Activated CD4-positive, alpha-beta T cell treated with anti-CD3 and anti-CD28 coated beads, Interleukin-2, amount 10 ng/mL, durations not matched to agents 7 days and 5 days (primary cell): ENCODE measurements at regions not wholly inside any gene's neighbourhood (a gene's known extent, or its start where the extent isn't known, plus 50 kb on each side); places are given as distances from the start of the nearest gene placed in this dataset.

Experiments
- CTCF ChIA-PET: fragments of 350-600 bp; sonication (Branson Sonifier 250); formaldehyde crosslinking; loops from one replicate; lab custom pipeline; 2021; ENCODE audit warnings: antibody characterized with exemption; lab: Charles Lee
- POLR2A ChIA-PET: fragments of 350-600 bp; sonication (Branson Sonifier 250); formaldehyde crosslinking; loops from one replicate; lab custom pipeline; 2021; ENCODE audit warnings: antibody characterized with exemption; lab: Charles Lee
- DNase-seq: peaks from one replicate; pipeline ENCODE4 v3.0.0-alpha.2; 2020
- H3K27ac Mint-ChIP-seq: one replicate; pipeline ENCODE4 v1.8.0; 2021; ENCODE audit warnings: mild to moderate bottlenecking, moderate library complexity, mixed read lengths
- H3K27me3 Mint-ChIP-seq: one replicate; pipeline ENCODE4 v1.8.0; 2021; ENCODE audit warnings: mixed read lengths
- H3K36me3 Mint-ChIP-seq: one replicate; pipeline ENCODE4 v1.8.0; 2021; ENCODE audit warnings: low read depth, mixed read lengths
- H3K4me1 Mint-ChIP-seq: one replicate; pipeline ENCODE4 v1.8.0; 2021; ENCODE audit warnings: mixed read lengths
- H3K4me3 Mint-ChIP-seq: one replicate; pipeline ENCODE4 v1.8.0; 2021; ENCODE audit warnings: mild to moderate bottlenecking, moderate library complexity, mixed read lengths
- H3K9me3 Mint-ChIP-seq: one replicate; pipeline ENCODE4 v1.8.0; 2021; ENCODE audit warnings: mixed read lengths

DNA sequence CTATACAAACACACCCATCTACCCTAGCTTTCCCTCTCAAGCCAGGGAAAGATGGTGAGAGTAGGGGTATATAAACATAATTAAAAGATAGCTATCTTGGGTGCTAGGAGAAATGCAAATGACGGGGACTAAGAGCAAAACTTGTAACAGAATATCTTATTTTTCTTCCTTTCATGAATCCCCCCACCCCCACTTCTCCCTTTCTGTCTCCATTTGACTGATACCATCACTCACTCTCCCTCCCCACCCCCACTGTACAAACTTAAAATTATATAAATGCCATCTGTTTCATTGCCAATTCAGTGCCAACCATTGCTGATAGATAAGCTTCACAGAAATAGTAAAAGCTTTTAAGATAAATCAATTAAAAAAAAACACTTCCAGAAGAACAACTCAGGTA, 268.6 kb downstream of the SLC6A15 start:
- no peaks in the 10 kb centered on the region for H3K4me1 Mint-ChIP-seq
- POLR2A ChIA-PET: no interaction called here
- no peaks in the 10 kb centered on the region for H3K27me3 Mint-ChIP-seq
- H3K4me3 Mint-ChIP-seq: no peak overlapping the region
- no peak overlapping the region for H3K27ac Mint-ChIP-seq
- CTCF ChIA-PET: no interaction called here
- no peak for DNase-seq
- H3K9me3 Mint-ChIP-seq: no peaks in the 10 kb centered on the region
- no peaks in the 10 kb centered on the region for H3K36me3 Mint-ChIP-seq

DNA sequence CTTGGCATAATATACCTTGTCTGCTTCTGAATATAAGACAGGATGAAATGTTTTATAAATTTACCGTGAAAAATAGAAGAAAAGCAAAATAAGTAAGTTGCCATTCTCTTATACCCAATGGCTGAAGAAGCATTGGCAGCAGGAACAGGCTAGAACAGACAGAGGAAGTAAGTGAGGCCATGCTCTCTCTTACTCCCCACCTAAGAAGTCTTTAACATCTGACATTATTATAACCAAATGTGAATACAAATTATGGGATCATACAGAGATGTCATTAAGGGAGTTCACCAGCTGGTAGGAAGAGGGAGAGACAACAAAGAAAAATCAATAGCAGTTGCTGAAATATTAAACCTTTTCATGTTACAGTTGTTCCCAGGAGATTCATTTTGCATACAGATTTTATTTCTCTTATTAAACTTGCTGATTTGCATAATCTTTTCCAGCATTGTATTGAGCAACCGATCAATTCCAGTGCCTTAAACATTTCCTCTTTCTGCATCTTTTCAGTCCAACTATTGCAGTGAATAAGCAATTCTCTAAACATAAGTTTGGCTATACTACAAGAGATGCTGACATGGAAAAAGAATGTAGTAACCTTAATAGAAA, 270.6 kb downstream of the SLC6A15 start:
- no peaks in the 10 kb centered on the region for H3K36me3 Mint-ChIP-seq
- H3K27ac Mint-ChIP-seq: no peak overlapping the region
- no peak for DNase-seq
- no peaks in the 10 kb centered on the region for H3K4me1 Mint-ChIP-seq
- H3K27me3 Mint-ChIP-seq: no peaks in the 10 kb centered on the region
- POLR2A ChIA-PET: no interaction called here
- CTCF ChIA-PET: interaction anchor here (0.7 kb wide), 1 partner anchor 602 kb away, joined by 3 read pairs; no protein-coding TSS in a partner anchor
- H3K4me3 Mint-ChIP-seq: no peak overlapping the region
- no peaks in the 10 kb centered on the region for H3K9me3 Mint-ChIP-seq

DNA sequence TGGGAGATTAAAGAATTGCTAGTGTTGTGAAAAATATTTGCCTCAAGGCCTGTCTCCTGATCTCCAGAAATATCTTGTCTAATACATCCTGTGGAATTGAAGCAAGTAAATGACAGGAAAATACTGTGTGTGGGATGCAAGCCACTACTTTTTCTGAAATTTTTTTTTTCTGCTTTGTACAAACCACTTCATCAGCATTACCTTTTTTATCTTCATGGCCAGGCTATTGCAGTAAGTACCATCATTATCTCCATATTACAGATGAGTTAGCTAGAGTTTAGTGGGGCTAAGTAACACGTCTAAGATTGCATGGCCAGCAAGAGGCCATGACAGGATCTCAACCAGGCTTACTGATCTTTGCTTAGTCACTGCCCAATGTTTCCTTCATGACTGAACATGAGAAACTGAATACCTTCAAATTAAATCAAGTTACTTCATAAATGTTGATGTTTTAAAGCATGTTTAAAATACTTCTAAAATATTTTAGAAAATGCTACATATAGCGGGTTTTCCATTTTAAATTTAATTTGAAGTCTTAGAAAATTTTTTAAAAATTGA, 273.7 kb downstream of the SLC6A15 start:
- DNase-seq: no peak

DNA sequence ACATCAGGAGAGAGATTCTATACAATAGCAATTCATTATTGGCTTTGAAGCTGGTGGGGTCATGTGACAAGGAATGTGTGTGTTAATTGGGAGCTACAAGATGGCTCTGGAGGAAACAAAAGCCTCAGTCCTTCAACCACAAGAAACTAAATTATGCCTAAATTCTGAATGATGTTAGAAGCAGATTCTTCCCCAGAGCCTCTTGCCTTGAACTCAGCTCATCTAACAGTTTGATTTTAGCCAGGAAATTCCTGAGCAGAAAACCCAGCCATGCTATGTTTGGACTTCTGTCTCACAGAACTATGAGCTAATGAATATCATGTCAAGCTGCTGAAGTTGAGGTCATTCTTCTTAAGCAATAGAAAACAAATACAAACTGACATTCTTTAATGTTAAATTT, 274.7 kb downstream of the SLC6A15 start:
- POLR2A ChIA-PET: no interaction called here
- CTCF ChIA-PET: no interaction called here
- Mint-ChIP-seq H3K27me3 (no peaks in the 10 kb centered on the region), H3K27ac (no peak overlapping the region), H3K9me3 (no peaks in the 10 kb centered on the region), H3K4me1 (no peaks in the 10 kb centered on the region), H3K4me3 (no peak overlapping the region), H3K36me3 (no peaks in the 10 kb centered on the region)
- no peak for DNase-seq

More for the DNA sequence above, 273.7 kb downstream of the SLC6A15 start:
- H3K4me1 Mint-ChIP-seq: no peaks in the 10 kb centered on the region
- H3K36me3 Mint-ChIP-seq: no peaks in the 10 kb centered on the region
- H3K27ac Mint-ChIP-seq: no peak overlapping the region
- H3K9me3 Mint-ChIP-seq: no peaks in the 10 kb centered on the region
- CTCF ChIA-PET: no interaction called here
- POLR2A ChIA-PET: no interaction called here
- H3K27me3 Mint-ChIP-seq: no peaks in the 10 kb centered on the region
- no peak overlapping the region for H3K4me3 Mint-ChIP-seq

DNA sequence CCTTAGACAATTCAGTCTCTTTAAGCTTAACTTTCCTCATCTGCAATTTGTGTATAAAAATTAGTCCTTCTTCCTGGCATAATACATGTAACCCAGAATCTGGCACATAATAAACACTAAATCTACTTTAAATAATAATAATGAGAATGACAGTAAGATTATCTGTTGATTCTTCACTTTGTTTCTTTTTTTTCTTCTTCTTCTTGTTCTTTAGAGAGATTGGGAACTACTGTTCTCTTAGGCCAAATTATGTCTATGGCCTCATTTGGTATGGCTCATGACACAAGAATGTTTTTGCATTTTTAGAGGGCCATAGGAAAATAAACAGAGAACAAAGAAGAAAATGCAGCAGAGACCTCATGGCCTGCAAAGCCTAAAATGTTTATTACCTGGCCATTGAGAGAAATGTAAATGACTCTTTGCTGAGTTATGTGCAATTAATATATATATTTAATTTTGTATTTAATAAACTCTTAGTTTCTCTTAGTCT, 275.8 kb downstream of the SLC6A15 start:
- H3K36me3 Mint-ChIP-seq: no peaks in the 10 kb centered on the region
- H3K4me1 Mint-ChIP-seq: no peaks in the 10 kb centered on the region
- ChIA-PET POLR2A (no interaction called here), CTCF (no interaction called here)
- no peak overlapping the region for H3K4me3 Mint-ChIP-seq
- DNase-seq: no peak
- no peaks in the 10 kb centered on the region for H3K9me3 Mint-ChIP-seq
- no peak overlapping the region for H3K27ac Mint-ChIP-seq
- no peaks in the 10 kb centered on the region for H3K27me3 Mint-ChIP-seq

DNA sequence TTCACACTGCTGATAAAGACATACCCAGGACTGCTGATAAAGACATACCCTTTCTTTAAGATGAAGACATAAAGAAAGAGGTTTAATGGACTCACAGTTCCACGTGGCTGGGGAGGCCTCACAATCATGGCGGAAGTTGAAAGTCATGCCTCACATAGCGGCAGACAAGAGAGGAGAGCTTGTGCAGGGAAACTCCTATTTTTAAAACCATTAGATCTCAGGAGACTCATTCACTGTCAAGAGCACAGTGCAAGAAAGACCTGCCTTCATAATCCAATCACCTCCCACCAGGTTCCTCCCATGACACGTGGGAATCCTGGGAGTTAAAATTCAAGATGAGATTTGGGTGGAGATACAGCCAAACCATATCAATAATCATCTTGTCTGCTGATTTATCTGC, 278.1 kb downstream of the SLC6A15 start:
- no peaks in the 10 kb centered on the region for H3K9me3 Mint-ChIP-seq
- no peak overlapping the region for H3K4me3 Mint-ChIP-seq
- ChIA-PET CTCF (no interaction called here), POLR2A (no interaction called here)
- DNase-seq: no peak
- no peaks in the 10 kb centered on the region for H3K4me1 Mint-ChIP-seq
- H3K36me3 Mint-ChIP-seq: no peaks in the 10 kb centered on the region
- no peak overlapping the region for H3K27ac Mint-ChIP-seq
- no peaks in the 10 kb centered on the region for H3K27me3 Mint-ChIP-seq

DNA sequence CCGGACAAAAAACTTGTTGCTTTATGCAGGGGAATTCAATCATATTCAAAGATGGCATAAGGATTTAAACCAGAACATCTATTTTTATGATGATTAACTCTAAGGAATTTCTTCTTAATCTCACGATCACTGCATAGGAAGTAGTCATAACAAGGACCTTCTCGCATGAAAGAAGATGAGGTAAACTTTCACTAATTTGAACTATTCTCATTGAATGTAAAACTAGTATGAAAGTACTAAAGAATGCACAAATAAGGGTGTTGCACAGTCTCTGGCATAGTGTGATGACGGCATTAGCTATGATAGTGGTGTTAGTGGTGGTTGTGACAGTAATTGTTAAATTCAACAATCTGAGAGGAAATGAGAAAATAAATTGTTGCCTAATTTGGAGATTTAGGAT, 280.0 kb downstream of the SLC6A15 start:
- H3K36me3 Mint-ChIP-seq: no peaks in the 10 kb centered on the region
- H3K27me3 Mint-ChIP-seq: no peaks in the 10 kb centered on the region
- no peak overlapping the region for H3K27ac Mint-ChIP-seq
- CTCF ChIA-PET: no interaction called here
- H3K4me3 Mint-ChIP-seq: no peak overlapping the region
- no peaks in the 10 kb centered on the region for H3K9me3 Mint-ChIP-seq
- POLR2A ChIA-PET: no interaction called here
- no peaks in the 10 kb centered on the region for H3K4me1 Mint-ChIP-seq
- DNase-seq: no peak

DNA sequence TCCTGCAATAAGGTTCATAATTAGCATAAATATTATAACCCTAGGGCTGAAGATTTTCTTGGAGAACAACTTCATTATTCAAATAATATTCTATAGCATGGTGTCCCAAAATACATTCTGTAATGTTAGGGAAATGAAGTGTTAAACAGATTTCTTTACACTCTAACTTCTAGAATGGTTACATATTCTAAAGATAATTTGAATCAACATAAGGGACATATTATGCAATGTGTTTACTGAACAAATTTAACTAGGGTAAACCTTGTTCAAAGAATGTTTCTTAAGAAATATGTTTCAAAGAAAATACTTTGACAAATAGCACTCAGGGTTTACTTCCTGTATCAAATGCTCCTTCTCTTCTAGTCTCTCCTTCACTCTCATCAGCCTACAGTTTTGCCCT, 281.6 kb downstream of the SLC6A15 start:
- Mint-ChIP-seq H3K4me3 (no peak overlapping the region), H3K4me1 (no peaks in the 10 kb centered on the region), H3K36me3 (no peaks in the 10 kb centered on the region), H3K9me3 (no peaks in the 10 kb centered on the region), H3K27me3 (no peaks in the 10 kb centered on the region), H3K27ac (no peak overlapping the region)
- no peak for DNase-seq
- ChIA-PET CTCF (no interaction called here), POLR2A (no interaction called here)

DNA sequence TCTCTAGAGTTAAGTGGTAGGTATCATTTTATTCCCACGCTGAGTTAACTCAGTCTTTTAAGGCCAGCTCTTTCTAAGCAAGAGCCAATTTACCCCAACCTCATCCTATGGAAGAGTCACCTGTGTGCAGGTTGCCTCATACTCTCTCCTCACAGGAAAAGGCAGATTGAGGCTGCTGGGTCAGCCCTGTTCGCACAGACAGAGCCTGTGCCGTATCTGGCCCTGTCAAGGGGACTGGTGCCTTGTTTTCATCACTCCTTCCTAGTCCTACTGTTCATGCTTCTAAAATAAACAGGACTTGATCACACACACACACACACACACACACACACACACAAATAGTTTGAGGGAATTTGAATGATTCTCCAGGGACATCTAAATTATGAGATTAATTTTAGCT, 285.0 kb downstream of the SLC6A15 start:
- Mint-ChIP-seq H3K4me3 (no peak overlapping the region), H3K4me1 (no peaks in the 10 kb centered on the region), H3K9me3 (no peaks in the 10 kb centered on the region), H3K27me3 (no peaks in the 10 kb centered on the region), H3K36me3 (no peaks in the 10 kb centered on the region), H3K27ac (no peak overlapping the region)
- DNase-seq: no peak
- CTCF ChIA-PET: no interaction called here
- POLR2A ChIA-PET: no interaction called here

DNA sequence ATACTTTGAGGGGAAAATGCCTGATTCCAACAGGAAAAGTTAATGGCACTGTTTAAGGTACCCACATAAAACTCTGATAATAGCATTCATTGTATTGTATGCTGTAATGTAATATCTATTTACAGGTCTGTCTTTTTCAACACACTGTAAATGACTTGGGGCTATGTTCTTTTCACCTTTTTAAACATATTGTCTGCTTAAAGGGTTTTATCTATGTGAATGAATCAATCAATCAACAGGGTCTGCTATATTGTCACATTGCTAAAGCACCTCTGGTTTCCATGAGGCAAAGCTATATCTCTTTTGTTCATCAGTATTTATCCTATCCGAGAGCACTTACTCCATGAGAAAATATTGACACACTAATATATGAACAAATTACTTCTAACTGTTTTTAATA, 288.0 kb downstream of the SLC6A15 start:
- no peak for DNase-seq
- H3K9me3 Mint-ChIP-seq: no peaks in the 10 kb centered on the region
- H3K4me3 Mint-ChIP-seq: no peak overlapping the region
- POLR2A ChIA-PET: no interaction called here
- H3K27me3 Mint-ChIP-seq: no peaks in the 10 kb centered on the region
- H3K4me1 Mint-ChIP-seq: no peaks in the 10 kb centered on the region
- CTCF ChIA-PET: no interaction called here
- H3K36me3 Mint-ChIP-seq: no peaks in the 10 kb centered on the region
- H3K27ac Mint-ChIP-seq: no peak overlapping the region

DNA sequence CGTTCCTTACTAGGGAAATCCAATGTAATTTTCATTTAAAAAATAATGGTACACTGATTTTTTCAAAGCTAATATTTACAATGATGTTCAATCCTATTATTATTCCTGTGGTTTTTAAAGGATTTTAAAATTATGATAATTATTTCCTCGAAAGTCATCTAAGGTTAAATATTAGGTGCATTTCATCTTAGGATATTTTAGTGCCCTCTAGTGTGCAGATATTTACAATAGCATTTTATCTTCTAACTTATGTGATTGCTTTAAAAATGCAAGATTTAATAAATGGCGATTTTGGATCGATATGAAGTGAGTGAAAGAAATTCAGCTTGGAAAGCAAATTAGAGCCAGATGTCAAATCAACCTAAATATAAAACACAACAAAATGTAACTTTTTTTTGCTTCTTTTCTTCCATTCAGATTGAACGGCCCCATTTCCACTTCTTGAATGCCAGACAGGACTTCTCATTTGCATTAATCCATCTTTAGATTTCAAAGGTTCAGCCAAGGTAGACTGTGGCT, 293.5 kb downstream of the SLC6A15 start:
- Mint-ChIP-seq H3K36me3 (no peaks in the 10 kb centered on the region), H3K4me1 (no peaks in the 10 kb centered on the region), H3K27me3 (no peaks in the 10 kb centered on the region), H3K9me3 (no peaks in the 10 kb centered on the region), H3K27ac (no peak overlapping the region), H3K4me3 (no peak overlapping the region)
- ChIA-PET CTCF (no interaction called here), POLR2A (no interaction called here)
- DNase-seq: no peak

DNA sequence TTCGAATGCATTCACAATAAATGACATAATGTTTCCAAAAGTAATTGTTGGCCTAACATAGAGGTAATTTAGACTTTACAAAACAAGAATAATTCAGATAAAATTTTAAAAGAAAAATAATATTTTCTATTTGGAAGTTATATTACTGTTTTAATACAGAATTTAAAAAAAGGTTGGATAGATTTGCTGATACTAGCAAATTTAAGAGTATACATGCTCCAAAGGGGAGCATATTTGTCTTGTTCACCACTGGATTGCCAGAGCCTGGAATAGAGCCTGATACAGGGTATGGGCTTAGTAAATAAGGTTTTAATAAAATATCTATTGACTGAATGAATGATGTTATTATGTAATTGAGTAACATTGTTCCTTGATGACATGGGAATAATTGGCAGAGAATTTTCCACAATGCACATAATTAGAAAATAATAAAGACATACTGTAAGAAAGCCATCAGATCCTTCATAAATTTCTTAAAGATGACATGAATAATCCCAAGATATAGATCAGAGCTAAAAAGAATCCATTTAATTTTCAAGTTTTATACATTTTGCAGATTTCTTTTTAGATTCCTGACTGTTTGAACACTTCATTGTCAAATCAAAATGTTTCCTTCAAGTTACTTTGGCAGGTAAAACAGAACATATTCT, 305.3 kb downstream of the SLC6A15 start:
- Mint-ChIP-seq H3K4me3 (no peak overlapping the region), H3K4me1 (no peaks in the 10 kb centered on the region), H3K36me3 (no peaks in the 10 kb centered on the region), H3K27me3 (no peaks in the 10 kb centered on the region), H3K9me3 (peaks cover 4% of the 10 kb centered on the region), H3K27ac (no peak overlapping the region)
- POLR2A ChIA-PET: no interaction called here
- CTCF ChIA-PET: no interaction called here
- no peak for DNase-seq

DNA sequence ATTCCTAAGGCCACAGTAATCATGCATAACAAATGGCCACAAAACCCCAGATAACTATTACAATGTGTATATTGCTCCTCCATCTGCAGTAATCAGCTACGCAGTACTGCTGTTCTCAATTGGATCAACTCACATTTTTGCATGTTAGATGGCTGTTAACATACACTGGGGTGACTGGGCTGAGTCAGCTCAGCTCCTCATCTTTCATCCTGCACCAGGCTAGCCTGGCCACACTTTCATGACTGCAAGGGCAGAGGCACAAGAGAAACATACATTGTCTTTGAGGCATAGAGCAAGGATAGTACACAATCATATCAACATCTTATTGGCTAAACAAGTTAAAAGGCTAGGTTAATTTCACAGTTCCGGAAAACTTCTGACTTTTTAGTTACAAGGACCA, 306.6 kb downstream of the SLC6A15 start:
- no peak overlapping the region for H3K27ac Mint-ChIP-seq
- no peaks in the 10 kb centered on the region for H3K36me3 Mint-ChIP-seq
- no peak overlapping the region for H3K4me3 Mint-ChIP-seq
- H3K9me3 Mint-ChIP-seq: no peaks in the 10 kb centered on the region
- DNase-seq: no peak
- H3K4me1 Mint-ChIP-seq: no peaks in the 10 kb centered on the region
- H3K27me3 Mint-ChIP-seq: no peaks in the 10 kb centered on the region
- CTCF ChIA-PET: no interaction called here
- POLR2A ChIA-PET: no interaction called here
